KBM-7 (cell line): ENCODE measurements at regions not wholly inside any gene's neighbourhood (a gene's known extent, or its start where the extent isn't known, plus 50 kb on each side); places are given as distances from the start of the nearest gene placed in this dataset.

Source experiments
- DNase-seq: peaks from one replicate; pipeline ENCODE4 v3.0.0-alpha.2; 2015
- in situ Hi-C: fragments of 300-500 bp; cut with MboI; formaldehyde crosslinking; loops from 2 replicates; pipeline ENCODE4 v1.14.3; 2020; ENCODE audit warnings: low sequenced_read_pairs, low pct_unique_long_range_greater_than_20kb, mixed read lengths

- in situ Hi-C loops, result no loop called here
- no peak for DNase-seq
Measured at GRCh38 chr2:117645458-117645857, 169.0 kb upstream of the DDX18 start.

GRCh38 chr2:117646099-117646498 lies 168.4 kb upstream of the DDX18 start:
- in situ Hi-C loops, result no loop called here
- DNase-seq, result no peak

GRCh38 chr2:117646872-117647271 lies 167.6 kb upstream of the DDX18 start:
- in situ Hi-C loops, result no loop called here
- no peak for DNase-seq

GRCh38 chr2:117656546-117656945 lies 157.9 kb upstream of the DDX18 start:
- in situ Hi-C loops, result no loop called here

GRCh38 chr2:117661619-117662018 lies 152.9 kb upstream of the DDX18 start:
- in situ Hi-C loops, result no loop called here
- DNase-seq, result no peak

More at GRCh38 chr2:117656546-117656945, 157.9 kb upstream of the DDX18 start:
- no peak for DNase-seq

GRCh38 chr2:117674172-117674571 lies 140.3 kb upstream of the DDX18 start:
- DNase-seq, result no peak
- in situ Hi-C loops, result no loop called here

GRCh38 chr2:117679952-117680351 lies 134.5 kb upstream of the DDX18 start:
- DNase-seq, result no peak
- in situ Hi-C loops, result no loop called here

GRCh38 chr2:117684919-117685318 lies 129.6 kb upstream of the DDX18 start:
- in situ Hi-C loops, result no loop called here

GRCh38 chr2:117686699-117687098 lies 127.8 kb upstream of the DDX18 start:
- in situ Hi-C loops, result no loop called here
- DNase-seq, result no peak

More at GRCh38 chr2:117684919-117685318, 129.6 kb upstream of the DDX18 start:
- DNase-seq, result no peak

- in situ Hi-C loops, result no loop called here
- no peak for DNase-seq
Measured at GRCh38 chr2:117691595-117691994, 122.9 kb upstream of the DDX18 start.

- in situ Hi-C loops, result no loop called here
- no peak for DNase-seq
Measured at GRCh38 chr2:117692001-117692763, 122.3 kb upstream of the DDX18 start.

GRCh38 chr2:117693154-117693553 lies 121.3 kb upstream of the DDX18 start:
- in situ Hi-C loops, result no loop called here
- no peak for DNase-seq

GRCh38 chr2:117693651-117694050 lies 120.8 kb upstream of the DDX18 start:
- in situ Hi-C loops, result no loop called here

GRCh38 chr2:117698287-117698686 lies 116.2 kb upstream of the DDX18 start:
- in situ Hi-C loops, result no loop called here

More at GRCh38 chr2:117693651-117694050, 120.8 kb upstream of the DDX18 start:
- no peak for DNase-seq

GRCh38 chr2:117698819-117699218 lies 115.7 kb upstream of the DDX18 start:
- DNase-seq, result no peak
- in situ Hi-C loops, result no loop called here

More at GRCh38 chr2:117698287-117698686, 116.2 kb upstream of the DDX18 start:
- DNase-seq, result no peak

- DNase-seq, result no peak
- in situ Hi-C loops, result no loop called here
Measured at GRCh38 chr2:117700471-117700870, 114.0 kb upstream of the DDX18 start.

GRCh38 chr2:117701365-117701764 lies 113.1 kb upstream of the DDX18 start:
- no peak for DNase-seq
- in situ Hi-C loops, result no loop called here

- DNase-seq, result no peak
- in situ Hi-C loops, result no loop called here
Measured at GRCh38 chr2:117702098-117702497, 112.4 kb upstream of the DDX18 start.

- in situ Hi-C loops, result no loop called here
- no peak for DNase-seq
Measured at GRCh38 chr2:117703858-117704257, 110.6 kb upstream of the DDX18 start.

GRCh38 chr2:117704818-117705217 lies 109.7 kb upstream of the DDX18 start:
- in situ Hi-C loops, result no loop called here

GRCh38 chr2:117707874-117708273 lies 106.6 kb upstream of the DDX18 start:
- in situ Hi-C loops, result no loop called here
- no peak for DNase-seq

More at GRCh38 chr2:117704818-117705217, 109.7 kb upstream of the DDX18 start:
- no peak for DNase-seq
